Heart left ventricle (tissue), 13 donors: ENCODE measurements at regions not wholly inside any gene's neighbourhood (a gene's known extent, or its start where the extent isn't known, plus 50 kb on each side); places are given as distances from the start of the nearest gene placed in this dataset.

Experiments
- POLR2A ChIP-seq, 2 donors: fragments of 450-650 bp; IDR thresholded peaks; one replicate each; pipeline ENCODE4 v1.6.1; 2017; ENCODE audit warnings: antibody characterized with exemption in 2 of 2, mild to moderate bottlenecking in 2 of 2, moderate library complexity in 2 of 2
- TF ChIP-seq, protein P1 (sequence below), 12 donors: fragments of 200-600 bp; sonication (generic) in 4 of 12; IDR thresholded peaks; one replicate each; pipeline versions ENCODE4 v1.5.0 to v1.8.0; 2018 to 2022; ENCODE audit warnings: antibody characterized with exemption in 12 of 12, mild to moderate bottlenecking in 5 of 12
- donor health status: ischemic (EF 13 %, LVEDD 7.1; RV severe dilation, severe dysfunction).
- donor health status: DM: no; HTN: yes; CAD: no.
- donor health status: DM: no; HTN: no; CAD: no.
- donor health status: ischemic (EF 25% LVEDD 6.9; RV normal size, moderate dysfunction).
- donor health status: ischemic (EF 25% LVEDD 5.7; RV mildly dilated, moderate dysfunction).
- donor health status: ischemic (EF 35%, LVEDD 5.7; RV mildly dilated, moderate dysfunction).
- donor health status: nonischemic (EF 11% LVEDD 7.7; RV severe dilation, severe dysfunction).
- donor health status: DM: yes; HTN: yes; CAD: no.
- donor health status: PGD.
- donor health status: ischemic (EF 29% LVEDD 5.4; RV normal size, mild dysfunction).
- donor health status: nonischemic (EF 23%, LVEDD 6.1; RV moderate dilation, normal function).

DNA sequence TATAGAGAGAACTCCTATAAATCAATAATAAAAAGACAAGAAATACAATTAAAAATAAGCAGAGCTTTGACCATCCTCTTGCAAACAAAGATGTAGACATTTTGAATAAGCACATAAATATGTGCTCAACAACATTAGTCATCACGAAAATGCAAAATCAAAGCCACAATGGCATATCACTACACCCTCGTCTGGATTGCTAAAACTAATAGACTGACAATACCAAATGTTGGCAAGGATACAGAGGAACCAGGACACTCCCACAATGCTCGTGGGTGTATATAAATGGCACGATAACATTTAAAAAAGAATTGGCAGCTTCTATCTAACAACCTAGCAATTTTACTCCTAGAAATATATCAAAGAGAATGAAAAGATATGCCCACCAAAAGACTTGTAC is 530.8 kb downstream of the HAPSTR1 start:
- TF ChIP-seq, protein P1, sequence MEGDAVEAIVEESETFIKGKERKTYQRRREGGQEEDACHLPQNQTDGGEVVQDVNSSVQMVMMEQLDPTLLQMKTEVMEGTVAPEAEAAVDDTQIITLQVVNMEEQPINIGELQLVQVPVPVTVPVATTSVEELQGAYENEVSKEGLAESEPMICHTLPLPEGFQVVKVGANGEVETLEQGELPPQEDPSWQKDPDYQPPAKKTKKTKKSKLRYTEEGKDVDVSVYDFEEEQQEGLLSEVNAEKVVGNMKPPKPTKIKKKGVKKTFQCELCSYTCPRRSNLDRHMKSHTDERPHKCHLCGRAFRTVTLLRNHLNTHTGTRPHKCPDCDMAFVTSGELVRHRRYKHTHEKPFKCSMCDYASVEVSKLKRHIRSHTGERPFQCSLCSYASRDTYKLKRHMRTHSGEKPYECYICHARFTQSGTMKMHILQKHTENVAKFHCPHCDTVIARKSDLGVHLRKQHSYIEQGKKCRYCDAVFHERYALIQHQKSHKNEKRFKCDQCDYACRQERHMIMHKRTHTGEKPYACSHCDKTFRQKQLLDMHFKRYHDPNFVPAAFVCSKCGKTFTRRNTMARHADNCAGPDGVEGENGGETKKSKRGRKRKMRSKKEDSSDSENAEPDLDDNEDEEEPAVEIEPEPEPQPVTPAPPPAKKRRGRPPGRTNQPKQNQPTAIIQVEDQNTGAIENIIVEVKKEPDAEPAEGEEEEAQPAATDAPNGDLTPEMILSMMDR (IDR thresholded peaks at IDR 0.05) = no peak
- no peak for TF ChIP-seq POLR2A (IDR thresholded peaks at IDR 0.05)
